ENCODE measurements at regions not wholly inside any gene's neighbourhood (a gene's known extent, or its start where the extent isn't known, plus 50 kb on each side); places are given as distances from the start of the nearest gene placed in this dataset.

DNA sequence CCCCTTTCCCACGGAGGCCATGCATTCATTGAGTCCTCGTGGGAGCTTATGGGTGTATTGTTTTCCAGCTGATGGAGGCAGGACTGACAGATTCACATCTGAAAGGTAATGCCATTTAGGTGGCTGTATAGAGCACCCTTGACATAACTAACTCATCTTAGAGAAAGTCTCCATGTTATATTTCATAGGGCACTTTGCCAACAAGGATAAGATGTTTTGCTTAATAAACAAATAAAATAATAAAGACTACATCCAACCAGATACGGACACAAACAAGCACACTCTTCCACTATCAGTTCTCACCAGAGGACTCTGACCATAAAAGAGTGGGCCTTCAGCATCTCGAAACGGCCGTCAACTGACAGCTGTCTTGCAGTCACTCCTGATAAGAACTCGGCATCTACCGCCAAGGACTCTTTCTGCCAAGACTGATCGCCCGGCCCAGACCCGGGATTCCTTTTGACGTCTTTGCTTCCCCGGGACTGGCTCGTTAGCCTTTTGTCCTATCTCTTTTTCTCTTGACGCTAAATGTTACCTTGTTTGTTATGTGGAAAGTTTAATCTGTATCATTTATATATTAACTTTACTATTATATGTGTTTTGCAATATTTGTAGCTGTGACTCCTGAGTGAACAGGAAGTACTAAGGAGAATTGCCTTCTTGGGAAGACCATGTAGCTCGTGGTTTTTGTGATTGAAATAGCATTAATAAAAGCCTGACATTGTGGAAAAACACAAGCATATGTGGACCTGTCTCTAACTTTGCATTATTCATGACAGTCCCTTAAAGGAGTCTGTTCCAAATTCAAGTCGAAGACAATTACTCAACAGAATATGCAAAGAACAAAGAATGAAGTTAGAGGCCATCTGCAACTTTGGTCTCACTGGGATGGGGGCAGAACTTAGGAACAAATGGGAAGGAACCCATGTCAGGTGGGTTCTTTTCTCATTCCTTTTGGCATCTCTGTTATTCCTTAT is 195.1 kb downstream of the LPIN1 start:
- WGBS, 2 donors = 58 to 80% methylated on average over 17 of the region's 17 CpGs
- no peaks in the 10 kb centered on the region for H3K36me3 ChIP-seq (ENCODE audit: low read depth, missing control alignments)
- intact Hi-C loops (cut with DNase I; ENCODE audit: low total_unique reads) = no loop called here
- no peak overlapping the region for H3K27ac ChIP-seq
- peak; percentile 52 for DNase-seq
- H3K4me1 ChIP-seq = no peaks in the 10 kb centered on the region
- no peak overlapping the region for H3K4me3 ChIP-seq
- TF ChIP-seq, protein P1, sequence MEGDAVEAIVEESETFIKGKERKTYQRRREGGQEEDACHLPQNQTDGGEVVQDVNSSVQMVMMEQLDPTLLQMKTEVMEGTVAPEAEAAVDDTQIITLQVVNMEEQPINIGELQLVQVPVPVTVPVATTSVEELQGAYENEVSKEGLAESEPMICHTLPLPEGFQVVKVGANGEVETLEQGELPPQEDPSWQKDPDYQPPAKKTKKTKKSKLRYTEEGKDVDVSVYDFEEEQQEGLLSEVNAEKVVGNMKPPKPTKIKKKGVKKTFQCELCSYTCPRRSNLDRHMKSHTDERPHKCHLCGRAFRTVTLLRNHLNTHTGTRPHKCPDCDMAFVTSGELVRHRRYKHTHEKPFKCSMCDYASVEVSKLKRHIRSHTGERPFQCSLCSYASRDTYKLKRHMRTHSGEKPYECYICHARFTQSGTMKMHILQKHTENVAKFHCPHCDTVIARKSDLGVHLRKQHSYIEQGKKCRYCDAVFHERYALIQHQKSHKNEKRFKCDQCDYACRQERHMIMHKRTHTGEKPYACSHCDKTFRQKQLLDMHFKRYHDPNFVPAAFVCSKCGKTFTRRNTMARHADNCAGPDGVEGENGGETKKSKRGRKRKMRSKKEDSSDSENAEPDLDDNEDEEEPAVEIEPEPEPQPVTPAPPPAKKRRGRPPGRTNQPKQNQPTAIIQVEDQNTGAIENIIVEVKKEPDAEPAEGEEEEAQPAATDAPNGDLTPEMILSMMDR (IDR thresholded peaks at IDR 0.05) = no peak
- TF ChIP-seq POLR2A (IDR thresholded peaks at IDR 0.05) = no peak
- H3K27me3 ChIP-seq = no peaks in the 10 kb centered on the region
- no peaks in the 10 kb centered on the region for H3K9me3 ChIP-seq

DNA sequence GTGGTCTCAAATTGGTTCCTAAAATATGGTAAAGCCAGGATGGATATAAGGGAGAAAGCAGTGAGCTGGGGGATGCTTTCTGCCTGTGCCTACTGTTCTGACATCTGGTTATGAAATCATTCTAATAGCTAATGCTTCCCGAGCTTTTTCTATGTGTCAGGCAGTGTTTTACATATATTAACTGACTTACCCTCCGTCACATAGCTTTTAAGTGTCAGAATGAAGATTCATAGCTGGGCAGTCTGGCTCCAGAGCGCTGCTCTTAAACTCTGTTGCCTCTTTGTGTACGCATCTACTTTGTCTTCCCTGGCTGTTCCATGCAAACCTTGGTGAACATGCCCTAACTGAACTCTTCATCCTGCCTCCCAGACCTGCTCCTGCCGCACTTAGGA is 195.7 kb downstream of the LPIN1 start:
- Histone ChIP-seq H3K27me3 (no peaks in the 10 kb centered on the region), H3K27ac (no peak overlapping the region), H3K4me1 (no peaks in the 10 kb centered on the region), H3K4me3 (no peak overlapping the region), H3K36me3 (ENCODE audit: low read depth, missing control alignments) (no peaks in the 10 kb centered on the region), H3K9me3 (no peaks in the 10 kb centered on the region)
- TF ChIP-seq, protein P1 (IDR thresholded peaks at IDR 0.05) = no peak
- no peak for TF ChIP-seq POLR2A (IDR thresholded peaks at IDR 0.05)
- 90 to 92% methylated on average over 5 of the region's 5 CpGs for WGBS, 2 donors
- intact Hi-C loops (cut with DNase I; ENCODE audit: low total_unique reads) = no loop called here
- no peak for DNase-seq

DNA sequence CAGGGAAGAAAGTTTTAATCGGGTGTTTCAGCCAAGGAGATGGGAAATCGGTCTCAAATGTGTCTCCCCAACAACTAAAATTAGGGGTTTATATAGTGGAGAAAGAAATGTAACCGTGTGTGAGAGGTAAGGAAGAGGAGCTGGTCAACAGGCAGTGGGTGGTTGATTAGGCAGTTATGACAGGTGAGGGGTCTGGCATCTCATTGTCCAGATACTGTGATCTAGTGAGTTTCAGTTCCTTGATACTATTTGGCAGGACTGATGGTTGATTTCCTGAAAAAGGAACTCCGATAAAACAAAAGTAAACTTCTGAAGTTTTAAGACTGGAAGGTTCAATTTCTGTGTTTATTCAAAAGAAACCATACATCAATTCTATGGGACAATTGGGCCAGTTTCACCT is 197.9 kb downstream of the LPIN1 start:
- H3K9me3 ChIP-seq = no peaks in the 10 kb centered on the region
- H3K4me3 ChIP-seq = no peak overlapping the region
- WGBS, 2 donors = 87 to 91% methylated on average over 4 of the region's 4 CpGs
- H3K4me1 ChIP-seq = no peaks in the 10 kb centered on the region
- TF ChIP-seq, protein P1 (IDR thresholded peaks at IDR 0.05) = no peak
- TF ChIP-seq POLR2A (IDR thresholded peaks at IDR 0.05) = no peak
- no peak for DNase-seq
- H3K36me3 ChIP-seq (ENCODE audit: low read depth, missing control alignments) = no peaks in the 10 kb centered on the region
- intact Hi-C loops (cut with DNase I; ENCODE audit: low total_unique reads) = no loop called here
- no peaks in the 10 kb centered on the region for H3K27me3 ChIP-seq
- H3K27ac ChIP-seq = no peak overlapping the region

DNA sequence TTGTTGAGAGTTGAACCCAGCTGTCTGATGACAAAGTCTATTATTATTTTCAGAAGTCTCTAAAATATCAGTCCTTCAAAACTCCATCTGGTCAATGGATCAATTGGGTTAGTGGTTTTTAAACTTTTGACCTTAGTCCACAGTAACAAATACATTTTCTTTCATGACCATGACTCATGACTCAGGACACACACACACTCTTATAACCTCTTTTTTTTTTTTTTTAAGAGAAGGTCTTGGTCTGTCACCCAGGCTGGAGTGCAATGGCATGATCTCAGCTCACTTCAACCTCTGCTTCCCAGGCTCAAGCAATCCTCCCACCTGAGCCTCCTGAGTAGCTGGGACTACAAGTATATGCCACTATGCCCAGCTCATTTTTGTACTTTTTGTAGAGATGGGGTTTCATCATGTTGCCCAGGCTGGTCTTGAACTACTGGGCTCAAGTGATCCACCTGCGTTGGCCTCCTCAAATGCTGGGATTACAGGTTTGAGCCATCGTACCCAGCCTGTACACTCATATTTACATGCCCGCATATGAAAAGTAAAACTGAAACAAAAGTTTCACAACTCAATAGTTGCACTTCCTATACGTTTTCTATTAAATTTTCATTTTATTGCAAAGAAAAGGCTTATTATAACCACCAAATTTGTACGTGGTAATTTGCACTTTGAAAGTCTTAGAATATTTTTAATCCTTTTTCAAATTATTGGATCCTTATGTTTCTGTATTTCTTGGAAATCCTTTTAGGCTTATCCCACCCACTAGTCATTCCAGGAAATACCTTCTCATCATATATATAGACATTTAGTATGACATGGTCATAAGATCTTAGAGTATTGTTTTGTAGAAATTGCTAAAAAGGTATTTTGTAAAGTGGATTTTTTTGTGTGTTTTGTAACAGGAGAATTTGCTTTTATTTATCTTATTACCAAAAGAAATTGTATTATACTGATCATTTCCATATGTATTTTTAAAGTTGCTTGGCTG is 199.0 kb downstream of the LPIN1 start:
- no peaks in the 10 kb centered on the region for H3K4me1 ChIP-seq
- no peak overlapping the region for H3K27ac ChIP-seq
- WGBS, 2 donors = 68 to 86% methylated on average over 5 of the region's 5 CpGs
- H3K9me3 ChIP-seq = no peaks in the 10 kb centered on the region
- no peak for DNase-seq
- intact Hi-C loops (cut with DNase I; ENCODE audit: low total_unique reads) = no loop called here
- H3K4me3 ChIP-seq = no peak overlapping the region
- no peaks in the 10 kb centered on the region for H3K27me3 ChIP-seq
- TF ChIP-seq, protein P1 (IDR thresholded peaks at IDR 0.05) = no peak
- TF ChIP-seq POLR2A (IDR thresholded peaks at IDR 0.05) = no peak
- H3K36me3 ChIP-seq (ENCODE audit: low read depth, missing control alignments) = no peaks in the 10 kb centered on the region
